ENCODE measurements at regions not wholly inside any gene's neighbourhood (a gene's known extent, or its start where the extent isn't known, plus 50 kb on each side); places are given as distances from the start of the nearest gene placed in this dataset.

DNA sequence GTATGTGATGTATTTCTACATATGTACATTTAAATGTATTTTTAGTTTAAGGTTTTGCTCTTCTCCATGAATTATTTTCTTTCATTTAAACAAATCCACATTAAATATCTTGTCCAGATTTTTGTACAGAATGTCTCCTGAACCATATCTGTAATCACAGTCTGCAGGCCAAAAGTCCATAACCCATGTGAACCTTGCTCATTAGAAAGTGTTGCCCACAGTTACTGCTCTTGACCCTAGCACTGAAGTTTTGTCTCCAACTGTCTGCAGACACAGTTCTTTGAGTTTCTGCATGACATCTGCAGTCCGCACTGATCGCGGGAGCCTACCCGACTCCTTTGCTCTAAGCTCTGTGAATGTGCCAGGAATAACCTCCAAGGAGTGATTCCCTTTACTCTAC is 626.2 kb upstream of the SLC10A2 start:
- TF ChIP-seq, protein P1, sequence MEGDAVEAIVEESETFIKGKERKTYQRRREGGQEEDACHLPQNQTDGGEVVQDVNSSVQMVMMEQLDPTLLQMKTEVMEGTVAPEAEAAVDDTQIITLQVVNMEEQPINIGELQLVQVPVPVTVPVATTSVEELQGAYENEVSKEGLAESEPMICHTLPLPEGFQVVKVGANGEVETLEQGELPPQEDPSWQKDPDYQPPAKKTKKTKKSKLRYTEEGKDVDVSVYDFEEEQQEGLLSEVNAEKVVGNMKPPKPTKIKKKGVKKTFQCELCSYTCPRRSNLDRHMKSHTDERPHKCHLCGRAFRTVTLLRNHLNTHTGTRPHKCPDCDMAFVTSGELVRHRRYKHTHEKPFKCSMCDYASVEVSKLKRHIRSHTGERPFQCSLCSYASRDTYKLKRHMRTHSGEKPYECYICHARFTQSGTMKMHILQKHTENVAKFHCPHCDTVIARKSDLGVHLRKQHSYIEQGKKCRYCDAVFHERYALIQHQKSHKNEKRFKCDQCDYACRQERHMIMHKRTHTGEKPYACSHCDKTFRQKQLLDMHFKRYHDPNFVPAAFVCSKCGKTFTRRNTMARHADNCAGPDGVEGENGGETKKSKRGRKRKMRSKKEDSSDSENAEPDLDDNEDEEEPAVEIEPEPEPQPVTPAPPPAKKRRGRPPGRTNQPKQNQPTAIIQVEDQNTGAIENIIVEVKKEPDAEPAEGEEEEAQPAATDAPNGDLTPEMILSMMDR (IDR thresholded peaks at IDR 0.05), result no peak
- no peak for TF ChIP-seq POLR2A (IDR thresholded peaks at IDR 0.05)

Data from right lobe of liver (tissue), 4 donors.